22Rv1 (cell line): ENCODE measurements at regions not wholly inside any gene's neighbourhood (a gene's known extent, or its start where the extent isn't known, plus 50 kb on each side); places are given as distances from the start of the nearest gene placed in this dataset.

Source experiments
- ZFX ChIP-seq: fragments of 450-650 bp; IDR thresholded peaks from 2 replicates; pipeline ENCODE4 v1.6.1; 2017; ENCODE audit warnings: antibody characterized with exemption, borderline replicate concordance
- TF ChIP-seq, protein P1 (sequence below): fragments of 450-650 bp; IDR thresholded peaks from 2 replicates; pipeline ENCODE4 v1.5.1; 2017; ENCODE audit warnings: mild to moderate bottlenecking

DNA sequence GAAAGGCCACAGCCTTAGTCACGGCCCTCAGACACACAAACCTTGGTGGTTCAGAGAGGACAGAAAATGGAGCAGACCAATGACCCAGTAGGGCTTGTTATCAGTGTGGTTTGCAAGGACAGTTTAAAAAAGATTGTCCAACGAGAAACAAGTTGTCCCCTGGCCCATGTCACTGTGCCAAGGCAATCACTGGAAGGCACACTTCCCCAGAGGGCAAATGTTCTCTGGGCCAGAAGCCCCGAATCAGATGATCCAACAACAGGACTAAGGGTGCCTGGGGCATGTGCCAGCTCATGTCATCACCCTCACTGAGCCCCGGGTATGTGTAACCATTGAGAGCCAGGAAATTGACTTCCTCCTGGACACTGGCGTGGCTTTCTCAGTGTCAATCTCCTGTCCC lies 950.1 kb upstream of the CTNND2 start:
- TF ChIP-seq, protein P1, sequence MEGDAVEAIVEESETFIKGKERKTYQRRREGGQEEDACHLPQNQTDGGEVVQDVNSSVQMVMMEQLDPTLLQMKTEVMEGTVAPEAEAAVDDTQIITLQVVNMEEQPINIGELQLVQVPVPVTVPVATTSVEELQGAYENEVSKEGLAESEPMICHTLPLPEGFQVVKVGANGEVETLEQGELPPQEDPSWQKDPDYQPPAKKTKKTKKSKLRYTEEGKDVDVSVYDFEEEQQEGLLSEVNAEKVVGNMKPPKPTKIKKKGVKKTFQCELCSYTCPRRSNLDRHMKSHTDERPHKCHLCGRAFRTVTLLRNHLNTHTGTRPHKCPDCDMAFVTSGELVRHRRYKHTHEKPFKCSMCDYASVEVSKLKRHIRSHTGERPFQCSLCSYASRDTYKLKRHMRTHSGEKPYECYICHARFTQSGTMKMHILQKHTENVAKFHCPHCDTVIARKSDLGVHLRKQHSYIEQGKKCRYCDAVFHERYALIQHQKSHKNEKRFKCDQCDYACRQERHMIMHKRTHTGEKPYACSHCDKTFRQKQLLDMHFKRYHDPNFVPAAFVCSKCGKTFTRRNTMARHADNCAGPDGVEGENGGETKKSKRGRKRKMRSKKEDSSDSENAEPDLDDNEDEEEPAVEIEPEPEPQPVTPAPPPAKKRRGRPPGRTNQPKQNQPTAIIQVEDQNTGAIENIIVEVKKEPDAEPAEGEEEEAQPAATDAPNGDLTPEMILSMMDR, result no peak
- TF ChIP-seq ZFX, result no peak
